Upper lobe of right lung (tissue), 1 donor: ENCODE measurements at regions not wholly inside any gene's neighbourhood (a gene's known extent, or its start where the extent isn't known, plus 50 kb on each side); places are given as distances from the start of the nearest gene placed in this dataset.
"Not testable (repeated sequence)": the region's sequence is repeated elsewhere in the genome, so short reads cannot be mapped to it uniquely, and the experiment has no call there.

Experiments
- ATAC-seq: fragments of 200-7000 bp; cut with Tn5 transposase; one replicate; pipeline ENCODE4 v1.9.1; 2020; ENCODE audit warnings: mild to moderate bottlenecking, moderate library complexity
- DNase-seq: peaks from one replicate; pipeline ENCODE4 v3.0.0-alpha.2; 2020
- H3K27ac ChIP-seq: fragments of 200-600 bp; one replicate; pipeline ENCODE4 v1.8.0; 2022
- H3K27me3 ChIP-seq: fragments of 200-600 bp; one replicate; pipeline ENCODE4 v1.8.0; 2022; ENCODE audit warnings: mild to moderate bottlenecking
- H3K36me3 ChIP-seq: fragments of 200-600 bp; one replicate; pipeline ENCODE4 v1.8.0; 2022
- H3K4me1 ChIP-seq: fragments of 200-600 bp; one replicate; pipeline ENCODE4 v1.8.0; 2022
- H3K4me3 ChIP-seq: fragments of 200-600 bp; one replicate; pipeline ENCODE4 v1.8.0; 2022; ENCODE audit warnings: mild to moderate bottlenecking
- H3K9me3 ChIP-seq: fragments of 200-600 bp; one replicate; pipeline ENCODE4 v1.8.0; 2022
- CTCF ChIP-seq: fragments of 200-600 bp; IDR thresholded peaks from one replicate; pipeline ENCODE4 v1.8.0; 2022; ENCODE audit warnings: antibody characterized with exemption
- intact Hi-C: fragments of 100-400 bp; cut with DNase I; formaldehyde crosslinking; loops from one replicate; pipeline ENCODE4 v1.11.0; 2022
- donor health status: DM: no; HTN: yes; CAD: no; lungs with severe emphysema.

GRCh38 chr3:75265897-75266296 is 398.2 kb upstream of the FRG2C start:
- no peak overlapping the region for H3K4me3 ChIP-seq
- H3K27ac ChIP-seq: no peak overlapping the region
- H3K27me3 ChIP-seq: no peaks in the 10 kb centered on the region
- H3K4me1 ChIP-seq: no peaks in the 10 kb centered on the region
- intact Hi-C loops: no loop called here
- DNase-seq (no peak), ATAC-seq (no peak)
- H3K36me3 ChIP-seq: no peaks in the 10 kb centered on the region
- H3K9me3 ChIP-seq: no peaks in the 10 kb centered on the region
- no peak for TF ChIP-seq CTCF

- intact Hi-C loops, H3K27me3 ChIP-seq, H3K4me1 ChIP-seq, H3K27ac ChIP-seq, H3K4me3 ChIP-seq, H3K9me3 ChIP-seq, H3K36me3 ChIP-seq, DNase-seq, ATAC-seq: not testable (repeated sequence)
These were observed 395.6 kb upstream of the FRG2C start for GRCh38 chr3:75268576-75268975.

GRCh38 chr3:75272237-75272636 is 391.9 kb upstream of the FRG2C start:
- DNase-seq, ATAC-seq, H3K36me3 ChIP-seq, H3K4me1 ChIP-seq, intact Hi-C loops, H3K9me3 ChIP-seq, H3K27ac ChIP-seq, H3K27me3 ChIP-seq, H3K4me3 ChIP-seq: not testable (repeated sequence)

GRCh38 chr3:75272691-75273090 is 391.4 kb upstream of the FRG2C start:
- H3K36me3 ChIP-seq: no peaks in the 10 kb centered on the region
- H3K9me3 ChIP-seq: no peaks in the 10 kb centered on the region
- ATAC-seq: no peak
- no peak for TF ChIP-seq CTCF
- intact Hi-C loops: no loop called here
- H3K27me3 ChIP-seq: no peaks in the 10 kb centered on the region
- no peaks in the 10 kb centered on the region for H3K4me1 ChIP-seq
- no peak overlapping the region for H3K4me3 ChIP-seq
- H3K27ac ChIP-seq: no peak overlapping the region
- DNase-seq: no peak

- H3K4me1 ChIP-seq, intact Hi-C loops, H3K4me3 ChIP-seq, DNase-seq, H3K9me3 ChIP-seq, H3K27me3 ChIP-seq, ATAC-seq, H3K36me3 ChIP-seq, H3K27ac ChIP-seq: not testable (repeated sequence)
These were observed 378.5 kb upstream of the FRG2C start for GRCh38 chr3:75285531-75286148.

GRCh38 chr3:75288972-75289574 is 375.1 kb upstream of the FRG2C start:
- DNase-seq, H3K9me3 ChIP-seq, H3K4me1 ChIP-seq, H3K4me3 ChIP-seq, H3K36me3 ChIP-seq, H3K27ac ChIP-seq, H3K27me3 ChIP-seq, ATAC-seq, intact Hi-C loops: not testable (repeated sequence)

GRCh38 chr3:75294124-75294523 is 370.0 kb upstream of the FRG2C start:
- H3K4me1 ChIP-seq: no peaks in the 10 kb centered on the region
- peak; percentile 66 for DNase-seq
- intact Hi-C loops: loop anchor here (10.0 kb wide), 1 partner anchor 131 kb away; no protein-coding TSS in a partner anchor
- no peaks in the 10 kb centered on the region for H3K27me3 ChIP-seq
- no peaks in the 10 kb centered on the region for H3K9me3 ChIP-seq
- no peak overlapping the region for H3K4me3 ChIP-seq
- H3K36me3 ChIP-seq: no peaks in the 10 kb centered on the region
- no peak overlapping the region for H3K27ac ChIP-seq
- TF ChIP-seq CTCF: peak; percentile 70
- peak; percentile 99 for ATAC-seq

- Histone ChIP-seq H3K27ac (no peak overlapping the region), H3K27me3 (no peaks in the 10 kb centered on the region), H3K4me1 (no peaks in the 10 kb centered on the region), H3K9me3 (no peaks in the 10 kb centered on the region), H3K4me3 (no peak overlapping the region), H3K36me3 (no peaks in the 10 kb centered on the region)
- intact Hi-C loops: loop anchor here (10.0 kb wide), 1 partner anchor 130 kb away; no protein-coding TSS in a partner anchor
- no peak for TF ChIP-seq CTCF
- DNase-seq: no peak
- no peak for ATAC-seq
These were observed 369.1 kb upstream of the FRG2C start for GRCh38 chr3:75295013-75295412.
